ENCODE measurements at regions not wholly inside any gene's neighbourhood (a gene's known extent, or its start where the extent isn't known, plus 50 kb on each side); places are given as distances from the start of the nearest gene placed in this dataset.
"Not testable (repeated sequence)": the region's sequence is repeated elsewhere in the genome, so short reads cannot be mapped to it uniquely, and the experiment has no call there.

GRCh38 chr4:117014236-117014635 lies 71.1 kb downstream of the TRAM1L1 start:
- H3K4me3 ChIP-seq (replicated peaks in 1 of 2; ENCODE audit: low read depth in 2 of 2, low read length in 2 of 2) = no peak overlapping the region
- no peak for DNase-seq (ENCODE audit: low read depth in 2 of 2)
- TF ChIP-seq CTCF (IDR thresholded peaks at IDR 0.05; ENCODE audit: low read depth, low read length) = no peak

GRCh38 chr4:117010671-117011070 lies 74.7 kb downstream of the TRAM1L1 start:
- DNase-seq (ENCODE audit: low read depth in 2 of 2) = no peak
- TF ChIP-seq CTCF (IDR thresholded peaks at IDR 0.05; ENCODE audit: low read depth, low read length) = no peak

GRCh38 chr4:117001077-117001476 lies 84.3 kb downstream of the TRAM1L1 start:
- TF ChIP-seq CTCF (IDR thresholded peaks at IDR 0.05; ENCODE audit: low read depth, low read length) = no peak
- H3K4me3 ChIP-seq (replicated peaks in 1 of 2; ENCODE audit: low read depth in 2 of 2, low read length in 2 of 2) = no peak overlapping the region

More at GRCh38 chr4:117010671-117011070, 74.7 kb downstream of the TRAM1L1 start:
- H3K4me3 ChIP-seq (replicated peaks in 1 of 2; ENCODE audit: low read depth in 2 of 2, low read length in 2 of 2) = no peak overlapping the region

GRCh38 chr4:116982656-116983055 lies 102.7 kb downstream of the TRAM1L1 start:
- H3K4me3 ChIP-seq (replicated peaks in 1 of 2; ENCODE audit: low read depth in 2 of 2, low read length in 2 of 2) = no peak overlapping the region
- no peak for DNase-seq (ENCODE audit: low read depth in 2 of 2)
- TF ChIP-seq CTCF (IDR thresholded peaks at IDR 0.05; ENCODE audit: low read depth, low read length) = no peak

More at GRCh38 chr4:117001077-117001476, 84.3 kb downstream of the TRAM1L1 start:
- DNase-seq (ENCODE audit: low read depth in 2 of 2) = no peak

GRCh38 chr4:116980436-116980835 lies 104.9 kb downstream of the TRAM1L1 start:
- not testable (repeated sequence) for H3K4me3 ChIP-seq (replicated peaks in 1 of 2; ENCODE audit: low read depth in 2 of 2, low read length in 2 of 2); DNase-seq (ENCODE audit: low read depth in 2 of 2)

- no peak overlapping the region for H3K4me3 ChIP-seq (replicated peaks in 1 of 2; ENCODE audit: low read depth in 2 of 2, low read length in 2 of 2)
- TF ChIP-seq CTCF (IDR thresholded peaks at IDR 0.05; ENCODE audit: low read depth, low read length) = no peak
- DNase-seq (ENCODE audit: low read depth in 2 of 2) = no peak
Observed at GRCh38 chr4:116959045-116959444, 126.3 kb downstream of the TRAM1L1 start.

- no peak overlapping the region for H3K4me3 ChIP-seq (replicated peaks in 1 of 2; ENCODE audit: low read depth in 2 of 2, low read length in 2 of 2)
- no peak for TF ChIP-seq CTCF (IDR thresholded peaks at IDR 0.05; ENCODE audit: low read depth, low read length)
- DNase-seq (ENCODE audit: low read depth in 2 of 2) = no peak
Observed at GRCh38 chr4:116953947-116954346, 131.4 kb downstream of the TRAM1L1 start.
